ENCODE measurements at regions not wholly inside any gene's neighbourhood (a gene's known extent, or its start where the extent isn't known, plus 50 kb on each side); places are given as distances from the start of the nearest gene placed in this dataset.

GRCh38 chr18:7301094-7301493, 70.2 kb downstream of the LRRC30 start:
- Histone ChIP-seq H3K9ac (ENCODE audit: insufficient read depth, low read length, poor library complexity, severe bottlenecking) (no peak overlapping the region), H3K9me3 (replicated peaks in 1 of 2; ENCODE audit: control insufficient read depth in 1 of 2, insufficient read depth in 1 of 2, low read length in 2 of 2) (peaks cover under 1 to 16% of the 10 kb centered on the region in 2 donors), H3K27me3 (ENCODE audit: control insufficient read depth in 2 of 2, insufficient read depth in 2 of 2, low read length in 2 of 2) (no peaks in the 10 kb centered on the region), H3K4me3 (replicated peaks in 1 of 3; ENCODE audit: low read depth in 2 of 3, low read length in 3 of 3) (no peak overlapping the region), H3K36me3 (replicated peaks in 1 of 2; ENCODE audit: control insufficient read depth in 1 of 2, insufficient read depth in 2 of 2, low read length in 2 of 2) (no peaks in the 10 kb centered on the region), H3K4me1 (ENCODE audit: control insufficient read depth in 1 of 2, insufficient read depth in 2 of 2, low read length in 2 of 2) (no peaks in the 10 kb centered on the region), H2AFZ (ENCODE audit: insufficient read depth, low read depth, low read length, poor library complexity, severe bottlenecking) (no peak overlapping the region), H3K79me2 (ENCODE audit: insufficient read depth, low read length) (no peaks in the 10 kb centered on the region), H3K4me2 (replicated peaks; ENCODE audit: extremely low read depth, low read length, poor library complexity, severe bottlenecking) (no peak overlapping the region), H4K20me1 (ENCODE audit: insufficient read depth, low read length) (no peaks in the 10 kb centered on the region), H3K27ac (ENCODE audit: low read depth in 1 of 2, low read length in 2 of 2) (no peak overlapping the region)
- H3K27ac Mint-ChIP-seq: no peak overlapping the region
- intact Hi-C loops (cut with micrococcal nuclease): no loop called here
- peaks cover 0 to 6% (median 3%) of the 10 kb centered on the region in 3 donors for H3K27me3 Mint-ChIP-seq (ENCODE audit: low read depth in 3 of 3)
- no peak for TF ChIP-seq CTCF (IDR thresholded peaks at IDR 0.05)
- no peaks in the 10 kb centered on the region for H3K4me1 Mint-ChIP-seq
- H3K4me3 Mint-ChIP-seq: no peak overlapping the region
- WGBS (ENCODE audit: insufficient coverage): 100% methylated on average over 1 of the region's 1 CpG
- no peaks in the 10 kb centered on the region for H3K36me3 Mint-ChIP-seq
- H3K9me3 Mint-ChIP-seq: peaks cover 12 to 37% (median 16%) of the 10 kb centered on the region in 7 donors
- no peak for DNase-seq

GRCh38 chr18:7303316-7304060, 72.6 kb downstream of the LRRC30 start:
- Histone ChIP-seq H3K27me3 (ENCODE audit: control insufficient read depth in 2 of 2, insufficient read depth in 2 of 2, low read length in 2 of 2) (no peaks in the 10 kb centered on the region), H2AFZ (ENCODE audit: insufficient read depth, low read depth, low read length, poor library complexity, severe bottlenecking) (no peak overlapping the region), H3K27ac (ENCODE audit: low read depth in 1 of 2, low read length in 2 of 2) (no peak overlapping the region), H3K9me3 (replicated peaks in 1 of 2; ENCODE audit: control insufficient read depth in 1 of 2, insufficient read depth in 1 of 2, low read length in 2 of 2) (peaks cover 0 to 15% of the 10 kb centered on the region in 2 donors), H3K4me2 (replicated peaks; ENCODE audit: extremely low read depth, low read length, poor library complexity, severe bottlenecking) (no peak overlapping the region), H3K79me2 (ENCODE audit: insufficient read depth, low read length) (no peaks in the 10 kb centered on the region), H4K20me1 (ENCODE audit: insufficient read depth, low read length) (no peaks in the 10 kb centered on the region), H3K4me1 (ENCODE audit: control insufficient read depth in 1 of 2, insufficient read depth in 2 of 2, low read length in 2 of 2) (no peaks in the 10 kb centered on the region), H3K4me3 (replicated peaks in 1 of 3; ENCODE audit: low read depth in 2 of 3, low read length in 3 of 3) (no peak overlapping the region), H3K9ac (ENCODE audit: insufficient read depth, low read length, poor library complexity, severe bottlenecking) (no peak overlapping the region), H3K36me3 (replicated peaks in 1 of 2; ENCODE audit: control insufficient read depth in 1 of 2, insufficient read depth in 2 of 2, low read length in 2 of 2) (no peaks in the 10 kb centered on the region)
- no peak for TF ChIP-seq CTCF (IDR thresholded peaks at IDR 0.05)
- Mint-ChIP-seq H3K9me3 (peaks cover 4 to 30% (median 11%) of the 10 kb centered on the region in 7 donors), H3K4me1 (no peaks in the 10 kb centered on the region), H3K4me3 (no peak overlapping the region), H3K27ac (no peak overlapping the region), H3K27me3 (ENCODE audit: low read depth in 3 of 3) (peaks cover 0 to 9% (median 3%) of the 10 kb centered on the region in 3 donors), H3K36me3 (no peaks in the 10 kb centered on the region)
- intact Hi-C loops (cut with micrococcal nuclease): no loop called here
- 67% methylated on average over 1 of the region's 4 CpGs for WGBS (ENCODE audit: insufficient coverage)
- DNase-seq: no peak

All from CD14-positive monocyte (primary cell).